Activated naive CD4-positive, alpha-beta T cell treated with anti-CD3 and anti-CD28 coated beads, Interleukin-2, amount 50 U/mL, for 24 hours (primary cell): ENCODE measurements at regions not wholly inside any gene's neighbourhood (a gene's known extent, or its start where the extent isn't known, plus 50 kb on each side); places are given as distances from the start of the nearest gene placed in this dataset.

Experiments used
- H3K27ac Mint-ChIP-seq: one replicate; pipeline ENCODE4 v1.8.0; 2021; ENCODE audit warnings: mild to moderate bottlenecking, mixed read lengths
- H3K27me3 Mint-ChIP-seq: one replicate; pipeline ENCODE4 v1.8.0; 2021; ENCODE audit warnings: mixed read lengths
- H3K36me3 Mint-ChIP-seq: one replicate; pipeline ENCODE4 v1.8.0; 2021; ENCODE audit warnings: mixed read lengths
- H3K4me1 Mint-ChIP-seq: one replicate; pipeline ENCODE4 v1.8.0; 2021; ENCODE audit warnings: mixed read lengths
- H3K4me3 Mint-ChIP-seq: one replicate; pipeline ENCODE4 v1.8.0; 2021; ENCODE audit warnings: mild to moderate bottlenecking, mixed read lengths
- H3K9me3 Mint-ChIP-seq: one replicate; pipeline ENCODE4 v1.8.0; 2021; ENCODE audit warnings: mixed read lengths

GRCh38 chr7:94284104-94284503 is 110.6 kb upstream of the COL1A2 start:
- Mint-ChIP-seq H3K36me3 (no peaks in the 10 kb centered on the region), H3K4me3 (no peak overlapping the region), H3K27me3 (peaks cover 2% of the 10 kb centered on the region)

GRCh38 chr7:94286111-94286510 is 108.6 kb upstream of the COL1A2 start:
- Mint-ChIP-seq H3K27ac (no peak overlapping the region), H3K27me3 (peaks cover 2% of the 10 kb centered on the region), H3K4me1 (no peaks in the 10 kb centered on the region), H3K9me3 (no peaks in the 10 kb centered on the region), H3K4me3 (no peak overlapping the region), H3K36me3 (no peaks in the 10 kb centered on the region)

More at GRCh38 chr7:94284104-94284503, 110.6 kb upstream of the COL1A2 start:
- H3K27ac Mint-ChIP-seq, result no peak overlapping the region
- no peaks in the 10 kb centered on the region for H3K4me1 Mint-ChIP-seq
- H3K9me3 Mint-ChIP-seq, result no peaks in the 10 kb centered on the region

GRCh38 chr7:94288096-94288495 is 106.6 kb upstream of the COL1A2 start:
- no peaks in the 10 kb centered on the region for H3K36me3 Mint-ChIP-seq
- no peaks in the 10 kb centered on the region for H3K4me1 Mint-ChIP-seq
- no peak overlapping the region for H3K4me3 Mint-ChIP-seq
- no peak overlapping the region for H3K27ac Mint-ChIP-seq
- H3K9me3 Mint-ChIP-seq, result no peaks in the 10 kb centered on the region
- peaks cover 2% of the 10 kb centered on the region for H3K27me3 Mint-ChIP-seq

GRCh38 chr7:94289071-94289470 is 105.6 kb upstream of the COL1A2 start:
- H3K27me3 Mint-ChIP-seq, result peaks cover 2% of the 10 kb centered on the region
- no peaks in the 10 kb centered on the region for H3K36me3 Mint-ChIP-seq
- H3K9me3 Mint-ChIP-seq, result no peaks in the 10 kb centered on the region
- no peak overlapping the region for H3K4me3 Mint-ChIP-seq
- no peaks in the 10 kb centered on the region for H3K4me1 Mint-ChIP-seq
- no peak overlapping the region for H3K27ac Mint-ChIP-seq

- H3K27ac Mint-ChIP-seq, result no peak overlapping the region
- no peaks in the 10 kb centered on the region for H3K36me3 Mint-ChIP-seq
- peaks cover 2% of the 10 kb centered on the region for H3K27me3 Mint-ChIP-seq
- no peak overlapping the region for H3K4me3 Mint-ChIP-seq
- H3K4me1 Mint-ChIP-seq, result no peaks in the 10 kb centered on the region
- no peaks in the 10 kb centered on the region for H3K9me3 Mint-ChIP-seq
Measured at GRCh38 chr7:94294471-94295131, 100.1 kb upstream of the COL1A2 start.

GRCh38 chr7:94295850-94296249 is 98.8 kb upstream of the COL1A2 start:
- Mint-ChIP-seq H3K9me3 (no peaks in the 10 kb centered on the region), H3K27me3 (peaks cover 2% of the 10 kb centered on the region), H3K27ac (no peak overlapping the region), H3K4me1 (no peaks in the 10 kb centered on the region), H3K4me3 (no peak overlapping the region), H3K36me3 (no peaks in the 10 kb centered on the region)

GRCh38 chr7:94296881-94297280 is 97.8 kb upstream of the COL1A2 start:
- H3K4me1 Mint-ChIP-seq, result no peaks in the 10 kb centered on the region
- no peaks in the 10 kb centered on the region for H3K27me3 Mint-ChIP-seq
- no peaks in the 10 kb centered on the region for H3K36me3 Mint-ChIP-seq
- H3K9me3 Mint-ChIP-seq, result no peaks in the 10 kb centered on the region
- no peak overlapping the region for H3K4me3 Mint-ChIP-seq
- H3K27ac Mint-ChIP-seq, result no peak overlapping the region

GRCh38 chr7:94297397-94297838 is 97.3 kb upstream of the COL1A2 start:
- no peaks in the 10 kb centered on the region for H3K9me3 Mint-ChIP-seq
- no peaks in the 10 kb centered on the region for H3K36me3 Mint-ChIP-seq
- no peaks in the 10 kb centered on the region for H3K4me1 Mint-ChIP-seq
- H3K27ac Mint-ChIP-seq, result no peak overlapping the region
- no peak overlapping the region for H3K4me3 Mint-ChIP-seq
- H3K27me3 Mint-ChIP-seq, result no peaks in the 10 kb centered on the region

- no peaks in the 10 kb centered on the region for H3K9me3 Mint-ChIP-seq
- H3K4me3 Mint-ChIP-seq, result no peak overlapping the region
- no peak overlapping the region for H3K27ac Mint-ChIP-seq
- no peaks in the 10 kb centered on the region for H3K4me1 Mint-ChIP-seq
- no peaks in the 10 kb centered on the region for H3K27me3 Mint-ChIP-seq
- H3K36me3 Mint-ChIP-seq, result no peaks in the 10 kb centered on the region
Measured at GRCh38 chr7:94298943-94299342, 95.8 kb upstream of the COL1A2 start.

GRCh38 chr7:94300176-94300835 is 94.4 kb upstream of the COL1A2 start:
- peaks cover 6% of the 10 kb centered on the region for H3K9me3 Mint-ChIP-seq
- no peaks in the 10 kb centered on the region for H3K36me3 Mint-ChIP-seq
- no peaks in the 10 kb centered on the region for H3K4me1 Mint-ChIP-seq
- no peaks in the 10 kb centered on the region for H3K27me3 Mint-ChIP-seq
- no peak overlapping the region for H3K4me3 Mint-ChIP-seq
- H3K27ac Mint-ChIP-seq, result no peak overlapping the region

- H3K9me3 Mint-ChIP-seq, result peaks cover 6% of the 10 kb centered on the region
- no peaks in the 10 kb centered on the region for H3K4me1 Mint-ChIP-seq
- no peaks in the 10 kb centered on the region for H3K27me3 Mint-ChIP-seq
- H3K27ac Mint-ChIP-seq, result no peak overlapping the region
- no peaks in the 10 kb centered on the region for H3K36me3 Mint-ChIP-seq
- H3K4me3 Mint-ChIP-seq, result no peak overlapping the region
Measured at GRCh38 chr7:94301024-94301586, 93.6 kb upstream of the COL1A2 start.

- Mint-ChIP-seq H3K4me1 (no peaks in the 10 kb centered on the region), H3K27me3 (no peaks in the 10 kb centered on the region), H3K4me3 (no peak overlapping the region), H3K36me3 (no peaks in the 10 kb centered on the region), H3K27ac (no peak overlapping the region), H3K9me3 (peaks cover 12% of the 10 kb centered on the region)
Measured at GRCh38 chr7:94303118-94303517, 91.6 kb upstream of the COL1A2 start.

GRCh38 chr7:94303695-94304094 is 91.0 kb upstream of the COL1A2 start:
- Mint-ChIP-seq H3K36me3 (no peaks in the 10 kb centered on the region), H3K27ac (no peak overlapping the region), H3K4me1 (no peaks in the 10 kb centered on the region), H3K4me3 (no peak overlapping the region), H3K27me3 (no peaks in the 10 kb centered on the region), H3K9me3 (peaks cover 12% of the 10 kb centered on the region)

GRCh38 chr7:94304878-94305277 is 89.8 kb upstream of the COL1A2 start:
- H3K4me1 Mint-ChIP-seq, result no peaks in the 10 kb centered on the region
- H3K4me3 Mint-ChIP-seq, result no peak overlapping the region
- peaks cover 2% of the 10 kb centered on the region for H3K27me3 Mint-ChIP-seq
- H3K36me3 Mint-ChIP-seq, result no peaks in the 10 kb centered on the region
- H3K9me3 Mint-ChIP-seq, result peaks cover 19% of the 10 kb centered on the region
- no peak overlapping the region for H3K27ac Mint-ChIP-seq

- H3K4me1 Mint-ChIP-seq, result no peaks in the 10 kb centered on the region
- H3K9me3 Mint-ChIP-seq, result peaks cover 20% of the 10 kb centered on the region
- H3K27me3 Mint-ChIP-seq, result peaks cover 2% of the 10 kb centered on the region
- no peak overlapping the region for H3K4me3 Mint-ChIP-seq
- no peak overlapping the region for H3K27ac Mint-ChIP-seq
- H3K36me3 Mint-ChIP-seq, result no peaks in the 10 kb centered on the region
Measured at GRCh38 chr7:94305836-94306235, 88.9 kb upstream of the COL1A2 start.

- Mint-ChIP-seq H3K27me3 (peaks cover 4% of the 10 kb centered on the region), H3K4me1 (no peaks in the 10 kb centered on the region), H3K4me3 (no peak overlapping the region), H3K27ac (no peak overlapping the region), H3K9me3 (peaks cover 20% of the 10 kb centered on the region), H3K36me3 (no peaks in the 10 kb centered on the region)
Measured at GRCh38 chr7:94307399-94308048, 87.2 kb upstream of the COL1A2 start.
